ENCODE measurements at regions not wholly inside any gene's neighbourhood (a gene's known extent, or its start where the extent isn't known, plus 50 kb on each side); places are given as distances from the start of the nearest gene placed in this dataset.

DNA sequence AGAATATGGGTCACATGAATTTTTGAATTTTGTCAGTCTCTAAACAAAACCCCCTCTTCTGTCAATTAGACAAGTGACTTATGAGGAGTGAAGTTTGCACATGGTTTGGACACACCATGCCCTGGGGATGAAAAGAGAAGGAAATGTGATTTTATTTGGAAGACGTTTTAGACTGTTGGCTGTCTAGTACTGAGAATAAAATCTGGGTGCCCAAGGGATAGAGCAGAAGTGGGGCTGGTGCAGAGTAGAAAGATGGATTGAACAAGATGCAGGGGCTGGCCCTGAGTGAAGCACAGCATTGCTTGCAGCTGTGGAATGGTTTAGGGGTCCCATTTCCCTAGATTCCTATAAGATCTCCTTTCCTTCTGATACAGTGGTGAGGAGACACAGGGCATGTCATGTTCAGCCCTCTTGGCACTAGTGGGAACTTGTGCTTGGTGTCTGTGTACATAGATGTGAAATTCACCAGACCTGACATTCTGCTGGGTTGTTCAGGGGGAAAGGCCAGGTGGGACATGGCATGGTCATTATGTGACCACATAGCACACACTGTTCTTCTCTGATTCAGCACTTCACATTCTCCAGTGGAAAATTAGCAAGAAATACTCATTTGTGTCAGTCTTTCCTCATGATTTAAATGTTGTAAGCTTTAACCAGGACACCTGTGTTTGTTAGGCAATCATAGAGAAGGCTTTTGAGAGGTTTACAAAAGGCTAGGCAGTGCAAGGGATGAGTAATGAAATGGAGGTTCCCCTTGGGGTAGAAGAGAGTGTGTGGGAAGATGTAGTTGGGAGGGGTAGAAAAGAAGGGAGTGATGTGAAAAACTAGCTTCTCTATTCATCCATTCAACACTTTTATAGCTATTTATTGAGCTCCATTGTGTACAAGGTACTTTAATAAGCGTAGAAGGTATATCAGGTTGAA lies 202.3 kb upstream of the IGF1 start:
- Histone ChIP-seq H3K27ac (no peak overlapping the region), H3K4me3 (ENCODE audit: low read depth, low read length) (no peak overlapping the region), H3K36me3 (replicated peaks) (no peaks in the 10 kb centered on the region), H3K27me3 (replicated peaks) (no peaks in the 10 kb centered on the region)
- in situ Hi-C loops (cut with HindIII; ENCODE audit: low pct_ligation_motif_present, low sequenced_read_pairs) = no loop called here
- DNase-seq = no peak
- TF ChIP-seq, protein P1, sequence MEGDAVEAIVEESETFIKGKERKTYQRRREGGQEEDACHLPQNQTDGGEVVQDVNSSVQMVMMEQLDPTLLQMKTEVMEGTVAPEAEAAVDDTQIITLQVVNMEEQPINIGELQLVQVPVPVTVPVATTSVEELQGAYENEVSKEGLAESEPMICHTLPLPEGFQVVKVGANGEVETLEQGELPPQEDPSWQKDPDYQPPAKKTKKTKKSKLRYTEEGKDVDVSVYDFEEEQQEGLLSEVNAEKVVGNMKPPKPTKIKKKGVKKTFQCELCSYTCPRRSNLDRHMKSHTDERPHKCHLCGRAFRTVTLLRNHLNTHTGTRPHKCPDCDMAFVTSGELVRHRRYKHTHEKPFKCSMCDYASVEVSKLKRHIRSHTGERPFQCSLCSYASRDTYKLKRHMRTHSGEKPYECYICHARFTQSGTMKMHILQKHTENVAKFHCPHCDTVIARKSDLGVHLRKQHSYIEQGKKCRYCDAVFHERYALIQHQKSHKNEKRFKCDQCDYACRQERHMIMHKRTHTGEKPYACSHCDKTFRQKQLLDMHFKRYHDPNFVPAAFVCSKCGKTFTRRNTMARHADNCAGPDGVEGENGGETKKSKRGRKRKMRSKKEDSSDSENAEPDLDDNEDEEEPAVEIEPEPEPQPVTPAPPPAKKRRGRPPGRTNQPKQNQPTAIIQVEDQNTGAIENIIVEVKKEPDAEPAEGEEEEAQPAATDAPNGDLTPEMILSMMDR (IDR thresholded peaks at IDR 0.05; ENCODE audit: low read depth, low read length, missing control alignments) = no peak

DNA sequence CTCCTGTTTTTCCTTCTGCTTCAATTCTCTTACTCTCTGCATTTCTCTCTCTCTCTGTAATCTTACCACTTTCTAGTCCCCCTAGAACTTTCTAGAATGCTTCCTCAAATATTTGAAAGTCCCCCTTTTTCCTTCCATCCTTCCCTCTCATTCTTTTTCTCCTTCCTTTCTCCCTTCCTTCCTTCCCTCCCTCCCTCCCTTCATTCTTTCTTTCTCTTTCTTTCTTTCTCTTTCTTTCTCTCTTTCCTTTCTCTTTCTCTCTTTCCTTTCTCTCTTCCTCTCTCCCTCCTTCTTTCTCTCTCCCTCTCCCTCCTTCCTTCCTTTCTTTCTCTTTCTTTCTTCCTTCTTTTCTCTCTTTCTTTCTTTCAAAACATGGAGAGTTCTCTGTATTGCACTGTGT lies 201.4 kb upstream of the IGF1 start:
- Histone ChIP-seq H3K27me3 (replicated peaks) (no peaks in the 10 kb centered on the region), H3K27ac (no peak overlapping the region), H3K4me3 (ENCODE audit: low read depth, low read length) (no peak overlapping the region), H3K36me3 (replicated peaks) (no peaks in the 10 kb centered on the region)
- TF ChIP-seq, protein P1 (IDR thresholded peaks at IDR 0.05; ENCODE audit: low read depth, low read length, missing control alignments) = no peak
- DNase-seq = no peak
- in situ Hi-C loops (cut with HindIII; ENCODE audit: low pct_ligation_motif_present, low sequenced_read_pairs) = no loop called here

DNA sequence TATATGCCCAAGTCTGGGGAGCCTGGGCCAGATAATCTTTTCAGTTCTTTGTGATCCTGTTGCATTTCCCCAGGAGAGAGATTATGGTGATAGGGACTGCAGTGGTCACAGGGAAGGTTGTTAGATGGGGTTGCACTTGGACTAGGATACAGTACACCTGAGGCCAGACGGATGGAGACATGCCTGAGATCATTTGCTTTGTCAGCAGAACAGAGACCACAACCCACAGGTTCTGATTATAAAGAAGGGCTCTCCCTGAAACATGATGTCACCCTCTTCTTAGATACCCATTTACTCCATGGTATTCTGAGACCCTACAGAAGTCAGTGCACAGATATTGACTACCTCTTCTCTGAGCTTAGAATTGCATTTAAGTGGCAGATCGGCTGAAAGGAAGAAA lies 200.9 kb upstream of the IGF1 start:
- in situ Hi-C loops (cut with HindIII; ENCODE audit: low pct_ligation_motif_present, low sequenced_read_pairs) = no loop called here
- no peaks in the 10 kb centered on the region for H3K36me3 ChIP-seq (replicated peaks)
- no peak overlapping the region for H3K27ac ChIP-seq
- TF ChIP-seq, protein P1 (IDR thresholded peaks at IDR 0.05; ENCODE audit: low read depth, low read length, missing control alignments) = no peak
- no peaks in the 10 kb centered on the region for H3K27me3 ChIP-seq (replicated peaks)
- H3K4me3 ChIP-seq (ENCODE audit: low read depth, low read length) = no peak overlapping the region
- no peak for DNase-seq

DNA sequence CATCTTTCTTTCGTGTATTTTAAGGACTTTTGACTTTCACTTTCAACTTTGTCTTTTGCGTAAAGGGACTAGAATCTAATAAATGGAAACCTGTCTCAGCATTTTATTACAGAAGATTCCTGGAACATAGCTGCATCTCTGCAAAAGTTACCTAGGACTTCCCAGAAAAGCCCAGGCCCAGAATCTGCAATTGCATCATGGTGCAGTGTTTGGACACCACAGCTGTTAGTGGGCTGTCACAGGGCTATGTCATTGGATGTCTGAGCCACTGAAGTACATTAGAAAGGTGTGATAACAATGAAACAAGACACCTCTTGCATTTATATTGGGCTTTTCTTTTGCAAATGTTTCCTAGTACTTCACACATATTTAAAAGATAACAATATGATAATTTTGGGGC lies 199.9 kb upstream of the IGF1 start:
- TF ChIP-seq, protein P1 (IDR thresholded peaks at IDR 0.05; ENCODE audit: low read depth, low read length, missing control alignments) = no peak
- in situ Hi-C loops (cut with HindIII; ENCODE audit: low pct_ligation_motif_present, low sequenced_read_pairs) = no loop called here

DNA sequence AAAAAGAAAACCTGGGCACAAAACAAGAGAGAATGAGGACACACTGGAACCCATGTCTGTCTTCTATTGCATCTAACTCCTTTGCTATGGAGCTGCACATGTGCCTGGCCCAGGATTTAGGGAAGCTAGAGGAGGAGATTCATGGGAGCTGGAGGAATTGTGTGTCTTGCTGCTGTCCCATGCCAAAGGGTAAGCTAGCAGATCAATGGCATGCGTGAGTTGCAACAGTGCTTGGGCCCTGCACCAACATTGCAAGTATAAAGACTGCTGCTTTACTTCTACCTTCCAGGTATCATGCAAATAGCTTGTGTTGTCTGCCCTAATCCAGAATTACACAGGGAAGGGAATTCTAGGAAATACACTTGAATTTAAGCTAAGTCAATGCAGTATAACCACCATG lies 196.4 kb upstream of the IGF1 start:
- Histone ChIP-seq H3K27ac (no peak overlapping the region), H3K4me3 (ENCODE audit: low read depth, low read length) (no peak overlapping the region), H3K27me3 (replicated peaks) (no peaks in the 10 kb centered on the region), H3K36me3 (replicated peaks) (no peaks in the 10 kb centered on the region)
- TF ChIP-seq, protein P1 (IDR thresholded peaks at IDR 0.05; ENCODE audit: low read depth, low read length, missing control alignments) = no peak
- DNase-seq = no peak
- in situ Hi-C loops (cut with HindIII; ENCODE audit: low pct_ligation_motif_present, low sequenced_read_pairs) = no loop called here

More for the DNA sequence above, 199.9 kb upstream of the IGF1 start:
- Histone ChIP-seq H3K4me3 (ENCODE audit: low read depth, low read length) (no peak overlapping the region), H3K36me3 (replicated peaks) (no peaks in the 10 kb centered on the region), H3K27me3 (replicated peaks) (no peaks in the 10 kb centered on the region), H3K27ac (no peak overlapping the region)
- DNase-seq = no peak

Measured in brain microvascular endothelial cell (primary cell).